B cell (primary cell): ENCODE measurements at regions not wholly inside any gene's neighbourhood (a gene's known extent, or its start where the extent isn't known, plus 50 kb on each side); places are given as distances from the start of the nearest gene placed in this dataset.

Source experiments
- ATAC-seq: fragments of 200-7000 bp; cut with Tn5 transposase; one replicate; pipeline ENCODE4 v1.10.0; 2021; ENCODE audit warnings: low read depth, mild to moderate bottlenecking, moderate number of reproducible peaks, moderate library complexity
- CTCF ChIA-PET: fragments of 350-600 bp; sonication (Branson Sonifier 250); formaldehyde crosslinking; loops from one replicate; lab custom pipeline; 2021; ENCODE audit warnings: antibody characterized with exemption, inconsistent platforms; lab: Charles Lee
- POLR2A ChIA-PET: fragments of 350-600 bp; sonication (Branson Sonifier 250); formaldehyde crosslinking; loops from one replicate; lab custom pipeline; 2021; ENCODE audit warnings: antibody characterized with exemption; lab: Charles Lee
- DNase-seq: peaks from one replicate; pipeline ENCODE4 v3.0.0; 2013
- H2AFZ ChIP-seq: 2 replicates; pipeline ENCODE4 v1.6.1; 2012; ENCODE audit warnings: mild to moderate bottlenecking, low read depth, low read length; ENCODE audit not compliant: insufficient read depth, poor library complexity, severe bottlenecking
- H3K27ac ChIP-seq, 2 donors: 1 replicate in 1 of 2; 2 replicates in 1 of 2; pipeline ENCODE4 v1.5.1; 2012 to 2013; ENCODE audit warnings: low read length in 2 of 2, mild to moderate bottlenecking in 2 of 2, moderate library complexity in 1 of 2
- H3K27me3 ChIP-seq, 4 experiments: fragments of 200-600 bp in 1 of 4; sonication (generic) in 1 of 4; replicated peaks in 1 of 4; 1 replicate in 2 of 4; 2 replicates in 2 of 4; pipeline versions ENCODE4 v1.6.1 to v1.7.0; 2013 to 2016; ENCODE audit warnings: low read length in 3 of 4, mild to moderate bottlenecking in 2 of 4, mixed read lengths in 1 of 4, moderate library complexity in 1 of 4; ENCODE audit not compliant: insufficient read depth in 4 of 4, control insufficient read depth in 3 of 4; ENCODE audit errors: control extremely low read depth in 1 of 4
- H3K36me3 ChIP-seq, 2 experiments: replicated peaks in 1 of 2; 1 replicate in 1 of 2; 2 replicates in 1 of 2; pipeline versions ENCODE4 v1.6.1 to v1.7.1; 2013; ENCODE audit warnings: low read length in 1 of 2; ENCODE audit not compliant: insufficient read depth in 2 of 2, control insufficient read depth in 1 of 2; ENCODE audit errors: control extremely low read depth in 1 of 2, extremely low read depth in 1 of 2
- H3K4me1 ChIP-seq, 2 donors: fragments of 200-600 bp in 1 of 2; sonication (generic) in 1 of 2; 1 replicate in 1 of 2; 2 replicates in 1 of 2; pipeline versions ENCODE4 v1.5.1 to v1.6.1; 2013 to 2017; ENCODE audit warnings: low read length in 2 of 2; ENCODE audit not compliant: control insufficient read depth in 2 of 2, insufficient read depth in 2 of 2
- H3K4me2 ChIP-seq: replicated peaks from 2 replicates; pipeline ENCODE3; 2012; ENCODE audit warnings: mild to moderate bottlenecking, low read depth, low read length; ENCODE audit not compliant: poor library complexity, severe bottlenecking
- H3K4me3 ChIP-seq, 5 experiments: fragments of 200-600 bp in 1 of 5; sonication (generic) in 1 of 5; 1 replicate in 3 of 5; 2 replicates in 2 of 5; pipeline versions ENCODE4 v1.5.1 to v1.7.0; 2011 to 2016; ENCODE audit warnings: low read length in 4 of 5, mild to moderate bottlenecking in 4 of 5, low read depth in 2 of 5, control low read depth in 1 of 5, moderate library complexity in 1 of 5; ENCODE audit not compliant: insufficient read depth in 1 of 5; ENCODE audit errors: control extremely low read depth in 1 of 5, extremely low read depth in 1 of 5
- H3K79me2 ChIP-seq: fragments of 200-600 bp; sonication (generic); one replicate; pipeline ENCODE4 v1.6.0; 2016; ENCODE audit warnings: low read length; ENCODE audit not compliant: control insufficient read depth, insufficient read depth
- H3K9ac ChIP-seq: fragments of 200-600 bp; sonication (generic); 2 replicates; pipeline ENCODE4 v1.6.1; 2017; ENCODE audit warnings: mild to moderate bottlenecking, low read length, moderate library complexity
- H3K9me3 ChIP-seq, 3 donors: one replicate each; pipeline versions ENCODE4 v1.6.1 to v1.7.1; 2013; ENCODE audit warnings: low read length in 2 of 3; ENCODE audit not compliant: control insufficient read depth in 2 of 3, insufficient read depth in 1 of 3; ENCODE audit errors: control extremely low read depth in 1 of 3
- H4K20me1 ChIP-seq: 2 replicates; pipeline ENCODE4 v1.6.0; 2012; ENCODE audit warnings: mild to moderate bottlenecking, low read length; ENCODE audit not compliant: insufficient read depth, control insufficient read depth, poor library complexity, severe bottlenecking
- H3K27ac Mint-ChIP-seq: one replicate; pipeline ENCODE4 v1.8.0; 2021; ENCODE audit warnings: mixed read lengths
- H3K27me3 Mint-ChIP-seq: one replicate; pipeline ENCODE4 v1.8.0; 2021; ENCODE audit warnings: mixed read lengths
- H3K4me1 Mint-ChIP-seq: one replicate; pipeline ENCODE4 v1.8.0; 2021; ENCODE audit warnings: mixed read lengths
- H3K4me3 Mint-ChIP-seq: one replicate; pipeline ENCODE4 v1.8.0; 2021; ENCODE audit warnings: mixed read lengths
- H3K9me3 Mint-ChIP-seq: one replicate; pipeline ENCODE4 v1.8.0; 2022; ENCODE audit warnings: mixed read lengths; ENCODE audit not compliant: insufficient read depth
- CTCF ChIP-seq: fragments of 200-600 bp; IDR thresholded peaks from one replicate; pipeline ENCODE4 v1.8.0; 2022; ENCODE audit warnings: antibody characterized with exemption, mild to moderate bottlenecking
- EZH2 ChIP-seq: IDR thresholded peaks from 2 replicates; pipeline ENCODE4 v1.6.1; 2012; ENCODE audit warnings: borderline replicate concordance, low read depth, mild to moderate bottlenecking, moderate library complexity, low read length; ENCODE audit not compliant: insufficient read depth, poor library complexity, severe bottlenecking
- WGBS: methylation state at CpG from one replicate; pipeline ENCODE4 v1.1.5; 2013; ENCODE audit warnings: missing lambda C conversion rate; ENCODE audit not compliant: insufficient coverage; 5-methylcytosine and 5-hydroxymethylcytosine counted together
- intact Hi-C: fragments of 100-400 bp; cut with micrococcal nuclease; formaldehyde crosslinking; loops from one replicate; pipeline ENCODE4 v1.10.0; 2022

DNA sequence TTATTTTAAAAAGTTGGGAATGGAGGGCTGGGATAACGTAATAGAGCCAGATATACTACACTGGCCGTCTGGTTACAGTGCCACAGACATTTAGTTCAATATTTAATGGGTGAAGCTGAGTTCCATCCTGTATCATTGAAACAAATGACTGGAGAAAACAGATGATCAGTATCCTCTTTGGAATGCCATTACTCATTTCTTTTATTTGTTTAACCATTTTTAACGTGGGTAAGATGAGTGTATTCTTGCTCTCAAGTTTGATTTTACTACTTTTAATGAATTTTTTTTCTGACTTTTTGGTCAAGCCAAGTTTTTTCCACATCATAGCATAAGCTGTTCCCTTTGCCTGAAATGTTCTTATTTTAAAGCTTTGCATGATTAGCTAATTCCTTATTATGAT lies 53.9 kb upstream of the GRM7 start:
- Histone ChIP-seq H3K36me3 (no peaks in the 10 kb centered on the region), H2AFZ (no peak overlapping the region), H3K79me2 (no peaks in the 10 kb centered on the region), H3K27ac (no peak overlapping the region), H3K4me1 (no peaks in the 10 kb centered on the region), H3K4me2 (no peak overlapping the region), H4K20me1 (no peaks in the 10 kb centered on the region), H3K9me3 (no peaks in the 10 kb centered on the region), H3K9ac (no peak overlapping the region), H3K4me3 (no peak overlapping the region), H3K27me3 (no peaks in the 10 kb centered on the region)
- intact Hi-C loops = no loop called here
- POLR2A ChIA-PET = no interaction called here
- ATAC-seq (no peak), DNase-seq (no peak)
- CTCF ChIA-PET = no interaction called here
- H3K4me1 Mint-ChIP-seq = no peaks in the 10 kb centered on the region
- no peaks in the 10 kb centered on the region for H3K9me3 Mint-ChIP-seq
- TF ChIP-seq EZH2 = no peak
- TF ChIP-seq CTCF = no peak
- WGBS = no CpG with 5 or more reads among the region's 3 CpGs
- no peak overlapping the region for H3K27ac Mint-ChIP-seq
- no peak overlapping the region for H3K4me3 Mint-ChIP-seq
- H3K27me3 Mint-ChIP-seq = no peaks in the 10 kb centered on the region

DNA sequence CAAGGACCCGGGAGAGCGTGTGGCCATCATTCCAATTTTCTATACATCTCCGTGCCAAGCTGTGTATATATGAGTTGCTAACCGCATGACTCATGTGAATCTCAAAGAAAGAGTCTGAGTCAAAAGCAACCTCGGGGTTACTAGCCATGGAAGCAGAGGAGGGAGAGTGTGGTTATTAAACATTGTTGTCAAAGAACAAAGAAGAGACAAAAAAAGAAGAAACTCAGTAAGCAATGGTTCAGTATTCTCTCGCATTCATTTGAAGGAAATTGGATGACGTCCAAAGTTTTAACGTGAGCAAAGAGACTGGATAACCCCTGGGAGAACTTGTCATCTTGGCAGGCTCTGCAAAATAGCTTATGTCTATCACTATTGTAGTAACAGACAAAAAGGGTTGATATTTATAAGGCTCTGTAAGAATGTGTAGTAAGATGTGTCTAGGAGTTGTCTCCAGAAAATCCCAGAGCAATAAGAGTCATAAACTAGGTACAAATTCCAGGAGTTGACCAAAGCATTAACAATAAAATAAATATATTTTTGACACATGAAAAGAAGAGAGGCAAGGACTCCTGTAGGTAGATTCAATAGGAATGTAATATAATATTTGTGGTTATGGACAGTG lies 52.8 kb upstream of the GRM7 start:
- POLR2A ChIA-PET = no interaction called here
- Histone ChIP-seq H3K27me3 (no peaks in the 10 kb centered on the region), H3K4me3 (no peak overlapping the region), H3K4me1 (no peaks in the 10 kb centered on the region), H3K79me2 (no peaks in the 10 kb centered on the region), H2AFZ (no peak overlapping the region), H3K4me2 (no peak overlapping the region), H3K9me3 (no peaks in the 10 kb centered on the region), H3K36me3 (no peaks in the 10 kb centered on the region), H3K27ac (no peak overlapping the region), H4K20me1 (no peaks in the 10 kb centered on the region), H3K9ac (no peak overlapping the region)
- H3K4me3 Mint-ChIP-seq = no peak overlapping the region
- 75% methylated on average over 3 of the region's 8 CpGs for WGBS
- DNase-seq (no peak), ATAC-seq (no peak)
- H3K4me1 Mint-ChIP-seq = no peaks in the 10 kb centered on the region
- intact Hi-C loops = no loop called here
- no peaks in the 10 kb centered on the region for H3K9me3 Mint-ChIP-seq
- H3K27ac Mint-ChIP-seq = no peak overlapping the region
- CTCF ChIA-PET = no interaction called here
- H3K27me3 Mint-ChIP-seq = no peaks in the 10 kb centered on the region
- no peak for TF ChIP-seq EZH2
